ENCODE measurements at regions not wholly inside any gene's neighbourhood (a gene's known extent, or its start where the extent isn't known, plus 50 kb on each side); places are given as distances from the start of the nearest gene placed in this dataset.

GRCh38 chr1:80673935-80674597 lies 1126.7 kb upstream of the ADGRL2 start:
- DNase-seq, result no peak

GRCh38 chr1:80668372-80668771 lies 1132.4 kb upstream of the ADGRL2 start:
- DNase-seq, result no peak

- DNase-seq, result no peak
Observed at GRCh38 chr1:80666073-80666472, 1134.7 kb upstream of the ADGRL2 start.

- DNase-seq, result no peak
Observed at GRCh38 chr1:80659161-80659560, 1141.6 kb upstream of the ADGRL2 start.

GRCh38 chr1:80657707-80658106 lies 1143.0 kb upstream of the ADGRL2 start:
- no peak for DNase-seq

GRCh38 chr1:80657044-80657643 lies 1143.6 kb upstream of the ADGRL2 start:
- no peak for DNase-seq

- DNase-seq, result no peak
Observed at GRCh38 chr1:80656641-80657040, 1144.1 kb upstream of the ADGRL2 start.

GRCh38 chr1:80656014-80656636 lies 1144.6 kb upstream of the ADGRL2 start:
- DNase-seq, result no peak

GRCh38 chr1:80646053-80646452 lies 1154.7 kb upstream of the ADGRL2 start:
- DNase-seq, result no peak

GRCh38 chr1:80645621-80646020 lies 1155.1 kb upstream of the ADGRL2 start:
- no peak for DNase-seq

GRCh38 chr1:80640978-80641377 lies 1159.8 kb upstream of the ADGRL2 start:
- no peak for DNase-seq

- DNase-seq, result no peak
Observed at GRCh38 chr1:80639777-80640533, 1160.8 kb upstream of the ADGRL2 start.

GRCh38 chr1:80633947-80634706 lies 1166.6 kb upstream of the ADGRL2 start:
- DNase-seq, result no peak

GRCh38 chr1:80632284-80632683 lies 1168.5 kb upstream of the ADGRL2 start:
- DNase-seq, result no peak

- no peak for DNase-seq
Observed at GRCh38 chr1:80629304-80629837, 1171.4 kb upstream of the ADGRL2 start.

GRCh38 chr1:80624682-80625081 lies 1176.1 kb upstream of the ADGRL2 start:
- DNase-seq, result no peak

GRCh38 chr1:80607064-80607463 lies 1193.7 kb upstream of the ADGRL2 start:
- DNase-seq, result no peak

GRCh38 chr1:80594013-80594412 lies 1206.7 kb upstream of the ADGRL2 start:
- DNase-seq, result no peak

- DNase-seq, result no peak
Observed at GRCh38 chr1:80593197-80593596, 1207.5 kb upstream of the ADGRL2 start.

GRCh38 chr1:80582980-80583379 lies 1217.8 kb upstream of the ADGRL2 start:
- DNase-seq, result no peak

GRCh38 chr1:80579055-80579454 lies 1221.7 kb upstream of the ADGRL2 start:
- DNase-seq, result no peak

GRCh38 chr1:80566867-80567266 lies 1233.9 kb upstream of the ADGRL2 start:
- DNase-seq, result no peak

- no peak for DNase-seq
Observed at GRCh38 chr1:80566123-80566522, 1234.6 kb upstream of the ADGRL2 start.
